SK-N-SH (cell line): ENCODE measurements at regions not wholly inside any gene's neighbourhood (a gene's known extent, or its start where the extent isn't known, plus 50 kb on each side); places are given as distances from the start of the nearest gene placed in this dataset.

Experiments used
- CHD2 ChIP-seq: fragments of 150-350 bp; IDR thresholded peaks from 2 replicates; pipeline ENCODE4 v1.6.1; 2018; ENCODE audit warnings: low read length; ENCODE audit not compliant: partially characterized antibody
- TF ChIP-seq, protein P1 (sequence below): fragments of 200-600 bp; sonication (generic); IDR thresholded peaks from 2 replicates; pipeline ENCODE4 v1.6.1; 2017; ENCODE audit warnings: antibody characterized with exemption, mild to moderate bottlenecking, moderate library complexity

GRCh38 chr12:59067083-59067482, 146.8 kb upstream of the LRIG3 start:
- peak; percentile 44 for TF ChIP-seq CHD2
- TF ChIP-seq, protein P1, sequence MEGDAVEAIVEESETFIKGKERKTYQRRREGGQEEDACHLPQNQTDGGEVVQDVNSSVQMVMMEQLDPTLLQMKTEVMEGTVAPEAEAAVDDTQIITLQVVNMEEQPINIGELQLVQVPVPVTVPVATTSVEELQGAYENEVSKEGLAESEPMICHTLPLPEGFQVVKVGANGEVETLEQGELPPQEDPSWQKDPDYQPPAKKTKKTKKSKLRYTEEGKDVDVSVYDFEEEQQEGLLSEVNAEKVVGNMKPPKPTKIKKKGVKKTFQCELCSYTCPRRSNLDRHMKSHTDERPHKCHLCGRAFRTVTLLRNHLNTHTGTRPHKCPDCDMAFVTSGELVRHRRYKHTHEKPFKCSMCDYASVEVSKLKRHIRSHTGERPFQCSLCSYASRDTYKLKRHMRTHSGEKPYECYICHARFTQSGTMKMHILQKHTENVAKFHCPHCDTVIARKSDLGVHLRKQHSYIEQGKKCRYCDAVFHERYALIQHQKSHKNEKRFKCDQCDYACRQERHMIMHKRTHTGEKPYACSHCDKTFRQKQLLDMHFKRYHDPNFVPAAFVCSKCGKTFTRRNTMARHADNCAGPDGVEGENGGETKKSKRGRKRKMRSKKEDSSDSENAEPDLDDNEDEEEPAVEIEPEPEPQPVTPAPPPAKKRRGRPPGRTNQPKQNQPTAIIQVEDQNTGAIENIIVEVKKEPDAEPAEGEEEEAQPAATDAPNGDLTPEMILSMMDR, result no peak
